ENCODE measurements at regions not wholly inside any gene's neighbourhood (a gene's known extent, or its start where the extent isn't known, plus 50 kb on each side); places are given as distances from the start of the nearest gene placed in this dataset.

GRCh38 chr14:22513066-22513812, 75.8 kb downstream of the DAD1 start:
- DNase-seq = no peak
- intact Hi-C loops (cut with DNase I) = no loop called here

- intact Hi-C loops (cut with DNase I) = no loop called here
Observed at GRCh38 chr14:22512106-22512814, 76.8 kb downstream of the DAD1 start.

GRCh38 chr14:22510527-22511110, 78.4 kb downstream of the DAD1 start:
- DNase-seq = no peak
- intact Hi-C loops (cut with DNase I) = no loop called here

More at GRCh38 chr14:22512106-22512814, 76.8 kb downstream of the DAD1 start:
- DNase-seq = no peak

- intact Hi-C loops (cut with DNase I) = no loop called here
- DNase-seq = no peak
Observed at GRCh38 chr14:22509751-22510300, 79.2 kb downstream of the DAD1 start.

- no peak for DNase-seq
- intact Hi-C loops (cut with DNase I) = no loop called here
Observed at GRCh38 chr14:22509036-22509709, 79.9 kb downstream of the DAD1 start.

GRCh38 chr14:22508662-22509035, 80.4 kb downstream of the DAD1 start:
- intact Hi-C loops (cut with DNase I) = no loop called here
- DNase-seq = no peak

- intact Hi-C loops (cut with DNase I) = no loop called here
- DNase-seq = no peak
Observed at GRCh38 chr14:22508150-22508457, 80.9 kb downstream of the DAD1 start.

GRCh38 chr14:22506778-22507351, 82.2 kb downstream of the DAD1 start:
- intact Hi-C loops (cut with DNase I) = no loop called here
- DNase-seq = no peak

- DNase-seq = no peak
- intact Hi-C loops (cut with DNase I) = no loop called here
Observed at GRCh38 chr14:22506378-22506710, 82.7 kb downstream of the DAD1 start.

GRCh38 chr14:22505697-22506377, 83.2 kb downstream of the DAD1 start:
- intact Hi-C loops (cut with DNase I) = no loop called here

GRCh38 chr14:22505309-22505696, 83.7 kb downstream of the DAD1 start:
- intact Hi-C loops (cut with DNase I) = no loop called here
- no peak for DNase-seq

More at GRCh38 chr14:22505697-22506377, 83.2 kb downstream of the DAD1 start:
- DNase-seq = no peak

- intact Hi-C loops (cut with DNase I) = no loop called here
Observed at GRCh38 chr14:22502551-22502950, 86.5 kb downstream of the DAD1 start.

GRCh38 chr14:22502007-22502406, 87.0 kb downstream of the DAD1 start:
- intact Hi-C loops (cut with DNase I) = no loop called here
- DNase-seq = no peak

More at GRCh38 chr14:22502551-22502950, 86.5 kb downstream of the DAD1 start:
- DNase-seq = no peak

- no peak for DNase-seq
- intact Hi-C loops (cut with DNase I) = no loop called here
Observed at GRCh38 chr14:22500954-22501726, 87.9 kb downstream of the DAD1 start.

GRCh38 chr14:22500525-22500924, 88.5 kb downstream of the DAD1 start:
- intact Hi-C loops (cut with DNase I) = no loop called here
- DNase-seq = no peak

GRCh38 chr14:22497671-22498093, 91.3 kb downstream of the DAD1 start:
- intact Hi-C loops (cut with DNase I) = no loop called here
- DNase-seq = no peak

GRCh38 chr14:22497144-22497423, 91.9 kb downstream of the DAD1 start:
- no peak for DNase-seq
- intact Hi-C loops (cut with DNase I) = no loop called here

- intact Hi-C loops (cut with DNase I) = no loop called here
- DNase-seq = no peak
Observed at GRCh38 chr14:22494486-22495135, 94.4 kb downstream of the DAD1 start.

Measured in head of caudate nucleus (tissue), 42 donors.